Body of pancreas (tissue), 4 donors: ENCODE measurements at regions not wholly inside any gene's neighbourhood (a gene's known extent, or its start where the extent isn't known, plus 50 kb on each side); places are given as distances from the start of the nearest gene placed in this dataset.
"Not testable (repeated sequence)": the region's sequence is repeated elsewhere in the genome, so short reads cannot be mapped to it uniquely, and the experiment has no call there.

ENCODE experiments used
- ATAC-seq: fragments of 150-250 bp; one replicate; pipeline ENCODE4 v1.9.1; 2016
- DNase-seq, 4 donors: peaks; one replicate each; pipeline ENCODE4 v3.0.0-alpha.2; 2019
- H3K27ac ChIP-seq, 4 donors: fragments of 200-600 bp; sonication (generic); 1 replicate in 3 of 4; 2 replicates in 1 of 4; pipeline versions ENCODE4 v1.5.1 to v1.6.1; 2016 to 2019; ENCODE audit warnings: mild to moderate bottlenecking in 1 of 4, mixed read lengths in 1 of 4, moderate library complexity in 1 of 4
- H3K27me3 ChIP-seq, 2 donors: fragments of 200-600 bp; sonication (generic); one replicate each; pipeline ENCODE4 v1.6.0; 2016; ENCODE audit warnings: mild to moderate bottlenecking in 1 of 2
- H3K36me3 ChIP-seq, 2 donors: fragments of 200-600 bp; sonication (generic); replicated peaks in 1 of 2; 2 replicates each; pipeline ENCODE4 v1.5.1; 2016; ENCODE audit warnings: low read depth in 2 of 2; ENCODE audit not compliant: insufficient read depth in 1 of 2
- H3K4me1 ChIP-seq: fragments of 200-600 bp; sonication (generic); one replicate; pipeline ENCODE4 v1.6.0; 2016
- H3K4me3 ChIP-seq, 2 donors: fragments of 200-600 bp; sonication (generic); 1 replicate in 1 of 2; 2 replicates in 1 of 2; pipeline ENCODE4 v1.5.1; 2016 to 2019
- H3K9me3 ChIP-seq, 3 donors: fragments of 200-600 bp; sonication (generic); 1 replicate in 2 of 3; 2 replicates in 1 of 3; pipeline ENCODE4 v1.5.1; 2016
- POLR2A ChIP-seq, 3 donors: fragments of 450-650 bp; IDR thresholded peaks; one replicate each; pipeline ENCODE4 v1.6.1; 2016; ENCODE audit warnings: antibody characterized with exemption in 3 of 3, mild to moderate bottlenecking in 2 of 3
- WGBS, 2 donors: methylation state at CpG; one replicate each; pipeline ENCODE4 v1.1.5; 2017; 5-methylcytosine and 5-hydroxymethylcytosine counted together
- intact Hi-C: fragments of 100-400 bp; cut with DNase I; formaldehyde crosslinking; loops from one replicate; pipeline ENCODE4 v1.15.1; 2023
- TF ChIP-seq, protein P1 (sequence below), 7 experiments: fragments of 450-650 bp in 4 of 7; fragments of 200-600 bp in 3 of 7; sonication (generic) in 3 of 7; IDR thresholded peaks; one replicate each; pipeline ENCODE4 v1.5.1; 2016 to 2019; ENCODE audit warnings: antibody characterized with exemption in 7 of 7

- Histone ChIP-seq H3K27ac (no peak overlapping the region), H3K4me1 (no peaks in the 10 kb centered on the region), H3K4me3 (no peak overlapping the region), H3K36me3 (no peaks in the 10 kb centered on the region), H3K27me3 (no peaks in the 10 kb centered on the region), H3K9me3 (no peaks in the 10 kb centered on the region)
- ATAC-seq (no peak), DNase-seq (no peak)
- no peak for TF ChIP-seq POLR2A (IDR thresholded peaks at IDR 0.05)
- TF ChIP-seq, protein P1, sequence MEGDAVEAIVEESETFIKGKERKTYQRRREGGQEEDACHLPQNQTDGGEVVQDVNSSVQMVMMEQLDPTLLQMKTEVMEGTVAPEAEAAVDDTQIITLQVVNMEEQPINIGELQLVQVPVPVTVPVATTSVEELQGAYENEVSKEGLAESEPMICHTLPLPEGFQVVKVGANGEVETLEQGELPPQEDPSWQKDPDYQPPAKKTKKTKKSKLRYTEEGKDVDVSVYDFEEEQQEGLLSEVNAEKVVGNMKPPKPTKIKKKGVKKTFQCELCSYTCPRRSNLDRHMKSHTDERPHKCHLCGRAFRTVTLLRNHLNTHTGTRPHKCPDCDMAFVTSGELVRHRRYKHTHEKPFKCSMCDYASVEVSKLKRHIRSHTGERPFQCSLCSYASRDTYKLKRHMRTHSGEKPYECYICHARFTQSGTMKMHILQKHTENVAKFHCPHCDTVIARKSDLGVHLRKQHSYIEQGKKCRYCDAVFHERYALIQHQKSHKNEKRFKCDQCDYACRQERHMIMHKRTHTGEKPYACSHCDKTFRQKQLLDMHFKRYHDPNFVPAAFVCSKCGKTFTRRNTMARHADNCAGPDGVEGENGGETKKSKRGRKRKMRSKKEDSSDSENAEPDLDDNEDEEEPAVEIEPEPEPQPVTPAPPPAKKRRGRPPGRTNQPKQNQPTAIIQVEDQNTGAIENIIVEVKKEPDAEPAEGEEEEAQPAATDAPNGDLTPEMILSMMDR (IDR thresholded peaks at IDR 0.05): no peak
- intact Hi-C loops: no loop called here
These were observed 59.3 kb upstream of the COL5A2 start for GRCh38 chr2:189238903-189239302.

DNA sequence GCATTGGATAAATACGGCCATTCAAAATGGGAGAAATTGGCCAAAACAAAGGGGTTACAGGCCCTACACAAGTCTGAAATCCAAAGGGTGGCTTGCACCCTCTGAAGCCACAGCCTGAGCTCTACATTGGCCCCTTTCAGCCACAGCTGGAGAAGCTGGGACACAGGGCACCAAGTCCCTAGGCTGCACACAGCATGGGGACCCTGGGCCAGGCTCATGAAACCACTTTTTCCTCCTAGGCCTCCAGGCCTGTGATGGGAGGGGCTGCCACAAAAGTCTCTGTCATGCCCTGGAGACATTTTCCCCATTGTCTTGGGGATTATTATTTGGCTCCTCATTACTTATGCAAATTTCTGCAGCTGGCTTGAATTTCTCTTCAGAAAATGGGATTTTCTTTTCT is 64.3 kb upstream of the COL5A2 start:
- H3K4me1 ChIP-seq, H3K9me3 ChIP-seq, DNase-seq, intact Hi-C loops, H3K27ac ChIP-seq, H3K4me3 ChIP-seq, H3K27me3 ChIP-seq, ATAC-seq, H3K36me3 ChIP-seq: not testable (repeated sequence)
- WGBS, 2 donors: 100% methylated on average over 1 of the region's 1 CpG

- 82 to 95% methylated on average over 1 of the region's 1 CpG for WGBS, 2 donors
- TF ChIP-seq, protein P1 (IDR thresholded peaks at IDR 0.05): no peak
- no peak for TF ChIP-seq POLR2A (IDR thresholded peaks at IDR 0.05)
- Histone ChIP-seq H3K4me3 (no peak overlapping the region), H3K4me1 (no peaks in the 10 kb centered on the region), H3K36me3 (no peaks in the 10 kb centered on the region), H3K27me3 (no peaks in the 10 kb centered on the region), H3K27ac (no peak overlapping the region), H3K9me3 (no peaks in the 10 kb centered on the region)
- no peak for DNase-seq
- ATAC-seq: no peak
- intact Hi-C loops: no loop called here
These were observed 67.7 kb upstream of the COL5A2 start for GRCh38 chr2:189247276-189247675.

- WGBS, 2 donors: 33 to 44% methylated on average over 1 of the region's 1 CpG
- H3K27ac ChIP-seq: no peak overlapping the region
- no peaks in the 10 kb centered on the region for H3K36me3 ChIP-seq
- DNase-seq (no peak), ATAC-seq (no peak)
- TF ChIP-seq, protein P1 (IDR thresholded peaks at IDR 0.05): no peak
- TF ChIP-seq POLR2A (IDR thresholded peaks at IDR 0.05): no peak
- H3K4me3 ChIP-seq: no peak overlapping the region
- no peaks in the 10 kb centered on the region for H3K4me1 ChIP-seq
- no peaks in the 10 kb centered on the region for H3K9me3 ChIP-seq
- no peaks in the 10 kb centered on the region for H3K27me3 ChIP-seq
- intact Hi-C loops: no loop called here
These were observed 68.6 kb upstream of the COL5A2 start for GRCh38 chr2:189248141-189248540.

DNA sequence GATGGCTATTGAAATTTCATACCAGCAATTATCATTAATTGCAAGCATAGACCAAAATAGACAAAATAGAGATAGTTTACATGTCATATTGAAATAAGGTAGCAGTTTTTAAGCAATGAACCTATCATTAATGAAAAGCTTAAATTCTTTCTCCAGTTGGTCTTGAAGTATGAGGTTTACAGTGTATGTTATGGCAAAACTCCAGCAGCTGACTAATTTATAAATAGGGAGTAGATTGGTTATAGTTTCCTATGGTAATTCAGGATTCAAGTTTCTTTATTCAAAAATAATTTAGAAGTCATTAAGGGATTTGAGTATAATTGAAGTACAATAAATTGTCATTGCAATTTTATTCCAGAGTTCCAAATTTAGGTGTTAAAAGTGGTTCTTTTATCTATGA is 69.6 kb upstream of the COL5A2 start:
- no peak for TF ChIP-seq POLR2A (IDR thresholded peaks at IDR 0.05)
- TF ChIP-seq, protein P1 (IDR thresholded peaks at IDR 0.05): no peak
- Histone ChIP-seq H3K4me1 (no peaks in the 10 kb centered on the region), H3K9me3 (no peaks in the 10 kb centered on the region), H3K27ac (no peak overlapping the region), H3K27me3 (no peaks in the 10 kb centered on the region), H3K4me3 (no peak overlapping the region), H3K36me3 (no peaks in the 10 kb centered on the region)
- no peak for DNase-seq
- intact Hi-C loops: no loop called here
- no peak for ATAC-seq
